GM21390 (cell line): ENCODE measurements at regions not wholly inside any gene's neighbourhood (a gene's known extent, or its start where the extent isn't known, plus 50 kb on each side); places are given as distances from the start of the nearest gene placed in this dataset.

Experiments
- ATAC-seq: cut with Tn5 transposase; IDR thresholded peaks from one replicate; pipeline ENCODE4 v1.9.1; 2021; ENCODE audit not compliant: unreplicated experiment

GRCh38 chr2:203812294-203813221 is 55.0 kb upstream of the CTLA4 start:
- no peak for ATAC-seq

- no peak for ATAC-seq
Observed at GRCh38 chr2:203813684-203814083, 53.9 kb upstream of the CTLA4 start.

DNA sequence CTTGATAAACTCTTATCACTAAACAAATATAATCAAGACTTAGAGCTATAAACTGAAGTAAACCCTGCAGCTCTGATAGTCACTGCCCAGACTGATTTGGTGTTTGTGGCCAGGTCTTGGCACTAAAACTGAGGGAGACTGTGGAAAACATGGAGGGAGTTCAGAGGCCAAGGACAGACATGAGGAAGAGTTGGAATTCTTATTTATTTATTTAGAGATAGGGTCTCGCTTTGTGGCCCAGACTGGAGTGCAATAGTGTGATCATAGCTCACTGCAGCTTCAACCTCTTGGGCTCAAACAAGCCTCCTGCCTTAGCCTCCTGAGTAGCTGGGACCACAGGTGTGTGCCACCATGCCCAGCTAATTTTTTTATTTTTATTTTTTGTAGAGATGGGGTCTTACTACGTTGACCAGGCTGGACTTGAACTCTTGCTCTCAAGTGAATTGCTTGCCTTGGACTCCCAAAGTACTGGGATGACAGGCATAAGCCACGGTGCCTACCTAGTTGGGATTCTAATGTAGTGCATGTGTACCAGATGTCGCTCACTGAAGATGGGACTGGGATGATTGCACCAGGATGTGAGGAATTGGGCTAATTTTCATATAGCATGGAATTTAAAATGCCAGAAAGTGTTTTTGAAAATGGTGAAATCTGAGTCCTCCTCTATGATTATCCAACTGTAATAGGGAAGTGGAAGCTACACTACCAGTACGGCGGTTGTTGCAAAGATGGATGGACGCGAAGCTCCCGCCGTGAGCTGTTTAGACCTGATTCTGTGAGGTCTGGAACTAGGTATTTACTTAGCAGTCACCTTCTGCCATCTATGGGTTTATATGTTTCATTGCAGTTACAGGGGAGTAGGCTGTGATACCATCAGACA is 52.7 kb upstream of the CTLA4 start:
- peak; percentile 84 for ATAC-seq

- ATAC-seq: no peak
Observed at GRCh38 chr2:203815541-203815898, 52.1 kb upstream of the CTLA4 start.

- no peak for ATAC-seq
Observed at GRCh38 chr2:203817147-203817546, 50.4 kb upstream of the CTLA4 start.
